Endothelial cell of umbilical vein (primary cell): ENCODE measurements at regions not wholly inside any gene's neighbourhood (a gene's known extent, or its start where the extent isn't known, plus 50 kb on each side); places are given as distances from the start of the nearest gene placed in this dataset.

Source experiments
- BruUV-seq: library from RNA; stranded (reverse); fragments of 400-500 nt; replicated peaks from 2 replicates; lab custom pipeline; 2021; lab: Mats Ljungman, UMichigan
- CTCF ChIA-PET: fragments of 300-600, 350-600 bp; sonication (Branson Sonifier 250); formaldehyde crosslinking; loops from one replicate; lab custom pipeline; 2021; ENCODE audit warnings: antibody characterized with exemption, inconsistent platforms; lab: Charles Lee
- POLR2A ChIA-PET: fragments of 300-600, 350-600 bp; sonication (Branson Sonifier 250); formaldehyde crosslinking; loops from one replicate; lab custom pipeline; 2021; ENCODE audit warnings: antibody characterized with exemption, inconsistent platforms; lab: Charles Lee
- DNase-seq: peaks from one replicate; pipeline ENCODE4 v3.0.0-alpha.2; 2011; ENCODE audit warnings: low read depth, low spot score
- FAIRE-seq: peaks from 2 replicates; lab custom pipeline; 2011; peaks lifted over from hg19 to GRCh38; lab: Jason Lieb, UNC
- H2AFZ ChIP-seq: 2 replicates; pipeline ENCODE4 v1.6.0; 2012; ENCODE audit warnings: low read depth, low read length, control low read depth, inconsistent platforms
- H3K27ac ChIP-seq: 2 replicates; pipeline ENCODE4 v1.5.1; 2011; ENCODE audit warnings: low read depth, mild to moderate bottlenecking, control low read depth, low read length, moderate library complexity; ENCODE audit not compliant: insufficient read depth
- H3K27me3 ChIP-seq, 2 experiments: 2 replicates each; pipeline versions ENCODE4 v1.6.0 to v1.6.1; 2011; ENCODE audit warnings: low read length in 2 of 2, mixed read lengths in 1 of 2; ENCODE audit not compliant: control insufficient read depth in 2 of 2, insufficient read depth in 2 of 2
- H3K36me3 ChIP-seq, 2 experiments: 2 replicates in 1 of 2; 3 replicates in 1 of 2; pipeline ENCODE4 v1.5.1; 2011; ENCODE audit warnings: low read length in 2 of 2, mild to moderate bottlenecking in 1 of 2, moderate library complexity in 1 of 2; ENCODE audit not compliant: control insufficient read depth in 2 of 2, insufficient read depth in 2 of 2; ENCODE audit errors: extremely low read depth in 1 of 2
- H3K4me1 ChIP-seq: 3 replicates; pipeline ENCODE4 v1.5.1; 2011; ENCODE audit warnings: mild to moderate bottlenecking, low read length; ENCODE audit not compliant: control insufficient read depth, insufficient read depth; ENCODE audit errors: extremely low read depth
- H3K4me2 ChIP-seq: 2 replicates; pipeline ENCODE4 v1.6.1; 2011; ENCODE audit warnings: low read length, control low read depth, mixed read lengths; ENCODE audit not compliant: insufficient read depth
- H3K4me3 ChIP-seq, 3 experiments: fragments of 200-600 bp in 1 of 3; sonication (generic), shearing (Covaris generic) in 1 of 3; replicated peaks in 1 of 3; 2 replicates each; pipeline ENCODE4 v1.5.1; 2011 to 2016; ENCODE audit warnings: control low read depth in 3 of 3, low read length in 3 of 3, mild to moderate bottlenecking in 2 of 3, inconsistent platforms in 1 of 3, low read depth in 1 of 3, moderate library complexity in 1 of 3; ENCODE audit not compliant: insufficient read depth in 1 of 3
- H3K79me2 ChIP-seq: 2 replicates; pipeline ENCODE4 v1.6.0; 2012; ENCODE audit warnings: low read length, inconsistent platforms; ENCODE audit not compliant: control insufficient read depth, insufficient read depth
- H3K9ac ChIP-seq: replicated peaks from 2 replicates; pipeline ENCODE3; 2011; ENCODE audit warnings: low read length, control low read depth; ENCODE audit not compliant: insufficient read depth; ENCODE audit errors: extremely low read depth
- H3K9me1 ChIP-seq: replicated peaks from 3 replicates; pipeline ENCODE4 v1.6.0; 2011; ENCODE audit warnings: mild to moderate bottlenecking, low read length; ENCODE audit not compliant: control insufficient read depth, insufficient read depth; ENCODE audit errors: extremely low read depth
- H3K9me3 ChIP-seq: replicated peaks from 2 replicates; pipeline ENCODE4 v1.5.1; 2012; ENCODE audit warnings: low read length, inconsistent platforms; ENCODE audit not compliant: control insufficient read depth, insufficient read depth
- H4K20me1 ChIP-seq: replicated peaks from 2 replicates; pipeline ENCODE3; 2011; ENCODE audit warnings: mild to moderate bottlenecking, low read length; ENCODE audit not compliant: control insufficient read depth, insufficient read depth; ENCODE audit errors: extremely low read depth
- CTCF ChIP-seq, 2 donors: IDR thresholded peaks; 1 replicate in 1 of 2; 2 replicates in 1 of 2; pipeline ENCODE4 v1.5.1; 2011; ENCODE audit warnings: low read length in 2 of 2, mild to moderate bottlenecking in 2 of 2, moderate library complexity in 2 of 2, control low read depth in 1 of 2, inconsistent platforms in 1 of 2, low read depth in 1 of 2; ENCODE audit not compliant: insufficient read depth in 1 of 2; ENCODE audit errors: extremely low read depth in 1 of 2
- EZH2 ChIP-seq: IDR thresholded peaks from 2 replicates; pipeline ENCODE4 v1.6.1; 2012; ENCODE audit warnings: borderline replicate concordance, low read depth, mild to moderate bottlenecking, moderate library complexity, low read length, inconsistent platforms; ENCODE audit not compliant: severe bottlenecking
- FOS ChIP-seq: IDR thresholded peaks from 2 replicates; pipeline ENCODE4 v1.6.1; 2011; ENCODE audit warnings: mild to moderate bottlenecking, low read length, moderate library complexity, borderline replicate concordance; ENCODE audit not compliant: insufficient read depth
- GATA2 ChIP-seq: IDR thresholded peaks from 2 replicates; pipeline ENCODE4 v1.7.0; 2011; ENCODE audit warnings: low read depth, mild to moderate bottlenecking, moderate library complexity, mixed read lengths, low read length; ENCODE audit not compliant: insufficient read length, insufficient read depth
- JUN ChIP-seq: IDR thresholded peaks from 2 replicates; pipeline ENCODE4 v1.6.1; 2011; ENCODE audit warnings: borderline replicate concordance, low read depth; ENCODE audit not compliant: insufficient read length, insufficient read depth
- MAX ChIP-seq: IDR thresholded peaks from 2 replicates; pipeline ENCODE4 v1.6.1; 2011; ENCODE audit not compliant: insufficient read depth, insufficient read length
- MYC ChIP-seq: IDR thresholded peaks from one replicate; pipeline ENCODE4 v1.6.1; 2011; ENCODE audit warnings: mild to moderate bottlenecking, low read depth, low read length
- POLR2A ChIP-seq: IDR thresholded peaks from 2 replicates; pipeline ENCODE4 v1.6.1; 2012; ENCODE audit warnings: low read depth, mild to moderate bottlenecking, control low read depth, low read length
- POLR2AphosphoS5 ChIP-seq: IDR thresholded peaks from 2 replicates; pipeline ENCODE4 v1.6.1; 2012; ENCODE audit warnings: low read depth, mild to moderate bottlenecking, control low read depth, low read length, moderate library complexity; ENCODE audit not compliant: insufficient read depth
- dilution Hi-C: fragments of 300-500 bp; cut with MboI; formaldehyde crosslinking; loops from one replicate; pipeline ENCODE4 v1.15.0; 2019; ENCODE audit warnings: low sequenced_read_pairs; ENCODE audit not compliant: extremely low pct_ligation_motif_present
- intact Hi-C: fragments of 100-400 bp; cut with micrococcal nuclease; formaldehyde crosslinking; loops from one replicate; pipeline ENCODE4 v1.10.0; 2022

- dilution Hi-C loops = no loop called here
- Histone ChIP-seq H3K27me3 (no peaks in the 10 kb centered on the region), H3K79me2 (no peaks in the 10 kb centered on the region), H3K9ac (no peak overlapping the region), H3K4me2 (no peak overlapping the region), H3K4me3 (no peak overlapping the region), H4K20me1 (no peaks in the 10 kb centered on the region), H3K27ac (no peak overlapping the region), H3K9me3 (no peaks in the 10 kb centered on the region), H3K4me1 (peaks cover 13% of the 10 kb centered on the region), H3K36me3 (no peaks in the 10 kb centered on the region), H3K9me1 (no peaks in the 10 kb centered on the region), H2AFZ (no peak overlapping the region)
- ChIA-PET CTCF (no interaction called here), POLR2A (no interaction called here)
- intact Hi-C loops = no loop called here
- no TSS peak for BruUV-seq
- no peak for FAIRE-seq
- no peak for TF ChIP-seq MYC
- no peak for TF ChIP-seq JUN
- TF ChIP-seq POLR2A = no peak
- no peak for TF ChIP-seq GATA2
- no peak for TF ChIP-seq EZH2
- no peak for TF ChIP-seq POLR2AphosphoS5
- no peak for TF ChIP-seq MAX
- no peak for TF ChIP-seq FOS
- TF ChIP-seq CTCF (IDR thresholded peaks at IDR 0.05; ENCODE audit: extremely low read depth in 1 of 2, insufficient read depth in 1 of 2, low read depth in 1 of 2, low read length in 2 of 2) = no peak
- no peak for DNase-seq
Measured at GRCh38 chr18:56505971-56506370, 132.4 kb downstream of the TXNL1 start.
